CD4-positive, alpha-beta T cell treated with Interleukin-15 for 1 hour (primary cell): ENCODE measurements at regions not wholly inside any gene's neighbourhood (a gene's known extent, or its start where the extent isn't known, plus 50 kb on each side); places are given as distances from the start of the nearest gene placed in this dataset.

Experiments used
- DNase-seq: peaks from one replicate; pipeline ENCODE4 v3.0.0-alpha.2; 2020

DNA sequence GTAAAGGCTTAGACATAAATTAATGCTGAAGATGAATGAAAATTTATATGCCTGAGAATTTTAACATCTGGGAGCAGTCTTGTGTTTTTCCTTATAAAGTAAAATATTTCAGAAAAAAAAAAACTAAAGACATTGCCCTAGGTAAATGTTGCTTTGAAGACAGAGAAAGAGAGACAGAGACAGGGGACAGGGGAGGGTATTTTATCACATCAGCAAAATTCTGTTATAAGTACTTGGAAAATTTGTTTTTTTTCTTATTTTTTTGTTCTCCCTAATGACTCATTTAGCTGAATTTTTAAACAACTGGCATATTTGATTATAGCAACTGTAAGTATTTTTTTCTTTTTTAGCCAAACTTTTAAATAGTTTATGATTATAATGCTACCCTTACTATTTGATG, 1540.6 kb upstream of the GBE1 start:
- DNase-seq: no peak

- no peak for DNase-seq
These were observed 1556.2 kb upstream of the GBE1 start for GRCh38 chr3:83317605-83318004.

GRCh38 chr3:83320726-83321125, 1559.3 kb upstream of the GBE1 start:
- DNase-seq: no peak

- no peak for DNase-seq
These were observed 1560.0 kb upstream of the GBE1 start for GRCh38 chr3:83321457-83321856.

DNA sequence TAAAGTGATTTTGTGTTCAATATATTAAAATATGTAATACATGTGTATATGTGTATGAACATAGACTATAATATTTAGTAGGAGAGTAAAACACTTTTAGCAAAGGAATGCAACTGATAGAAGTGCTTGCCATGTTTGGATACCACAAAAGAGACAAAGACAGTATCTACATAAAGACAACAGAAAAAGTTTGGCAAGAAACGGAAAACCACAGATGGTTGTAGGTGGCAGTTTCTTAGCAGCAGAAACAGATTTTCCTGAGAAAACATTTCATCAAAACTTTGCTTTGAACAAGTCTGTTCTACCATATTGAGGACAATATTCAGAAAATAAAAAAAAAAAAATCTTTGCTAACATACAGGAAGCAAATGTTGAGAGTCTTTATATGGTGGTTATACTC, 1560.4 kb upstream of the GBE1 start:
- DNase-seq: no peak

DNA sequence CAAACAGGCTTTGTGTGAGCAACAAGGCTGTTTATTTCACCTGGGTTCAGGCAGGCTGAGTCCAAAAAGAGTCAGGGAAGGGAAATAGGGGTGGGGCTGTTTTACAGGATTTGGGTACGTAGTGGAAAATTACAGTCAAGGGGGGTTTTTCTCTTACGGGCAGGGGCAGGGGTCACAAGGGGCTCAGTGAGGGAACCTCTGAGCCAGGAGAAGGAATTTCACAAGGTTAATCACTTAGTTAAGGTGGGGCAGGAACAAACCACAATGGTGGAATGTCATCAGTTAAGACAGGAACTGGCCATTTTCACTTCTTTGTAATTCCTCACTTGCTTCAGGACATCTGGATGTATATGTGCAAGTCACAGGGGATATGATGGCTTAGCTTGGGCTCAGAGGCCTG, 1592.8 kb upstream of the GBE1 start:
- no peak for DNase-seq

GRCh38 chr3:83393276-83393675, 1565.5 kb upstream of the CADM2 start:
- no peak for DNase-seq

- DNase-seq: no peak
These were observed 1554.9 kb upstream of the CADM2 start for GRCh38 chr3:83403927-83404326.

DNA sequence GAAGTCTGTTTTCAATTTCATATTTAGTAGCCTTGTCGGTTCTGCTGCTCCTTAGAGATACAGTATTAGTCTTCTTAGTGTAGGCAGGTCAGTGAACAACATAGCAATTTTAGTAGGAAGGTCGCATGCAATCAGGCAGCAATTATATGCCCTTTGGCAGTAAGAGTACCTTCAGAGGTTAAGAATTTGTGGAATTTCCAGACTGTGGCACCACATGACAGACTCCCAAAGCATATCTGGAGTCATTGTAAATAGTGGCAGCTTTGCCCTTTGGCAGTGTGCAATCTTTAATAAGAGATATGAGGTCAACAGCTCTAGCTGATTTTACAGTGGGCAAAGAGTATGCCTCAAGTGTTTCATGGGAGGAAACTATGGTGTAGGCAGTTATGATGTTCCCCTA, 1532.5 kb upstream of the CADM2 start:
- DNase-seq: no peak

DNA sequence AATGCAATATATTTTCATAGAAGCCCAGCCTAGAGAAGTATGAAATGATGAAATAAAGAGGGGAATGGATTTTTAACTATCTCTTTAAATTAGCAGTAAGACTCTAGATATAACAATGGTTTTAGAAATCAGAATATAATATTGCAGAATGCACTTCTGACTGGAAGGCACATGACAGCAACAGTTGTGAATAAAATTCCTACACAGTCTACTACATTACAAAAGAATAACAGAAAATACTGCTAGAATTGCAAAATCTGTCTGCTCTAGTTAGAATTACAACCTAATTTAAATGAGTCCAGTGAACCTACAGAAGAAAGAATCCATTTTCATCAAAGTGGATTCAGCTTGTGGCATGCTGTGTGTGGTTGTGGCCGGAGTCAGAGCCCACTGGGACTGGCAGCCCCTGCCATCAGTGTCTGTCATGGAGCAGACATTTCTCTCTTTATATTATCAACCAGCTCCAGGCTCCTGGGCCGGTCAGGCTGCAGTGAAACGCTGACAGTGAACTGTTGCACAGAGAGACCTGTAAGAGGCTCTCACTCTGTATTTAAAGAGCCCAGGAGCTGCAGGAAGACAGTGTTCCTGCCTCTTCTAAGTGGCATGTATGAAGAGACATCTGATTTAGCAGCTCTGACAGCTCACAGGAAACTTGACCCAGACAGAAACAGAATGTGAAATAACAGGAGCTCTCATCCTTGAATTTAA, 1523.8 kb upstream of the CADM2 start:
- no peak for DNase-seq

- DNase-seq: no peak
These were observed 1520.6 kb upstream of the CADM2 start for GRCh38 chr3:83438188-83438587.

GRCh38 chr3:83453056-83453455, 1505.7 kb upstream of the CADM2 start:
- no peak for DNase-seq

DNA sequence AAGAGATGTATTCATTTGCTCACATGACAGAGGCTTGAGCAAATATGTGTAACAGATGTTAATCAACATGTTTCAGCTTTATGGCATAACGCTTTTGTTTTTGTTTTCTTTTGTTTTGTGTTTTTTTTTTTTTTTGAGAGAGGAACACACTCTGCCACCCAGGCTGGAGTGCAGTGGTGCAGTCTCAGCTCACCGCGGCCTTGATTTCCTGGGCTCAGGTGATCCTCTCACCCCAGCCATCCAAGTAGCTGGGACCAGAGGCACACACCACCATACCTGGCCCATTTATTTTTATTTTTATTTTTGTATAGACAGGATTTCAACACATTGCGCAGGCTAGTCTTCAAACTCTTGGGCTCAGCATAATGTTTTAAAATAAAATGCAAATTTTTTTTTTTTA, 1504.4 kb upstream of the CADM2 start:
- DNase-seq: no peak

- DNase-seq: no peak
These were observed 1501.2 kb upstream of the CADM2 start for GRCh38 chr3:83457551-83457950.

DNA sequence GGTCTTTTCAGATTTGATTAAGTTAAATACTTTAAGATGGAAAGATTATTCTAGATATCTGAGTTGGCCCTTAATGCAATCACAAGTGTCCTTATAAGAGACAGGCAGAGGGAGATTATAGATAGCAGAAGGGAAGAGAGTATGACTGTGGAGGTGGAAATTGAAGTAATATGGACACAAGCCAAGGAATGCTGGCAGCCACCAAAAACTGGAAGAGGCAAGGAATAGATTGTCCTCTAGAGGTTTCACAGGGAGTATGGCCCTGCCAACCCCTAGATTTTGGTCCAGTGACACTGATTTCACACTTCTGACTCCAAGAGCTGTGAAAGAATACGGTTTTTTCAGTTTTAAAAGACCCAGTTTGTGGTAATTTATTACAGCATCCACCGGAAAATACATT, 1498.7 kb upstream of the CADM2 start:
- no peak for DNase-seq

DNA sequence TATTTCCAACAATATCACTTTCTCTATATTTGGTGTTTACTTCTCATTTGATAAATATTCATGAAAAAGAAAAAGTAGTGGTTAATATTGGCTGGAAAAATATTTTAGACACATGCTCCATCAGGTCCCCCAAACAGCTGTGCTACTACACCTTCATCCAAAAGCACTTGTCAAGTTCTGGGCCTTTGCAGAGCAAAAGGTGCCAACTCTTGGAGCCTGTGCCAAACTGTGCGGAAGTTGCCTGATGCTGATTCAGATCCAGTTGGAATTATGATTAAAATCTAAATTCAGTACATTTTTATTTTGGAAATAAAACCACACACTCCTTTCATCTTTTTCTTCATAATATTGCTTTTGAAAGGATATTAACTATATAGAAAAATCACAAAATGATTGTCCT, 1497.4 kb upstream of the CADM2 start:
- no peak for DNase-seq

- DNase-seq: no peak
These were observed 1481.2 kb upstream of the CADM2 start for GRCh38 chr3:83477563-83477962.

DNA sequence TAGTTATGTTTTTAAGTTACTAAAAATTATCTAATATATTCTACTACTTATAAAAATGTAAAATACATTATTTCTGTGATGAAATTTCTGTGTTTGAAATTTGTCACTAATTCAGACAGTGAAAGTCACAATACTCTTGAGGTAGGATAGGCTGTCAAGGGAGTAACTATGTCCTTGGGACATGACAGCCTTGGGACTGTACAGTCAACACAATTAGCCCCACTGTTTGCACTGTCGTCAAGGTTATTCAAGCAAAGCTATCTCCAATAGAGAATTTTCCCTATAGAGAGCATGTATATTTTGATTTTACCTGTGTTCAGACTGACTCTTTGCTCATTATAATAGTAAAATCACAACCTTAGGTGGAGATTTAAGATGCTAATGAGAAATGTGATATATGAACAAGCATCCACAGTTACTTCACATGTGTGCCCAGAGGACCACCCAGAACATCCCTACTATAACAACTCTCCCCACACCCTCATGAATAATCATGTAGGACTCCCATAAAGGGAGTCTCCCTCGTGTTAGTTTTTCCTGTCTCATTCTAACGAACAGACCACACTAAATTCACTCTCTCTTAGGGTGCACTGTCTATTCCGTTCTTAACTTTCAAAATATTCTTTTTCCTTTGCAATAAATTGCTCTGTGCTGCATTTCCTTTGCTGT, 1476.3 kb upstream of the CADM2 start:
- DNase-seq: no peak

- no peak for DNase-seq
These were observed 1462.3 kb upstream of the CADM2 start for GRCh38 chr3:83496462-83496861.

DNA sequence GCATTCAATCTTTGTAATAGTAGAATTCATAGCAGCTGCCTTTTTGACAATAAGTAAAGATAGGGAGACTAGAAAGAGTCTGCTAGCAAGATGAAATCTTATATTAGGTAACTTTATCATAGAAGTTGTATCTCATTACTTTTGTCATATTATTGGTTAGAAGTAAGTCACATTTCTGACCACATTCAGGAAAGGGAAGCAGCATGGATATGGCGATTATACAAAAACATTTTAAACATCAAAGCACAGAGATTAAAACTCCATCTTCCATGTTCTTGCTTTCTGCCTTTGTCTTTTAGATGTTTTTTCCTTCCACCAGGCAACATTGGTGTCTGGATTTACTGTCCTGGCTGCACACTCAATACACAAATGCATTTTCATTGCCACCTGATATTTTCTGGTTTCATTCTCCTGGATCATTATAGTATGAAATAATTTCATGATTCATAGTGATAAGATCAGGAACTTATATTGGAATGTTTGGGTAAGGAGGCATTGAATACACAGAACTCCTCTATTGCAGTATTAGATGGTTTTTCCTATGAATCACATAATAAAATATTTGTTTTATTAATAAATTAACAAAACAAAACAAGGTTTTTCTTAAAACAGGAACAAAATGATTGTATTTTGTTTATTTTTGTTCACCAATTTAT, 1460.3 kb upstream of the CADM2 start:
- no peak for DNase-seq

- DNase-seq: no peak
These were observed 1458.4 kb upstream of the CADM2 start for GRCh38 chr3:83500422-83500821.

DNA sequence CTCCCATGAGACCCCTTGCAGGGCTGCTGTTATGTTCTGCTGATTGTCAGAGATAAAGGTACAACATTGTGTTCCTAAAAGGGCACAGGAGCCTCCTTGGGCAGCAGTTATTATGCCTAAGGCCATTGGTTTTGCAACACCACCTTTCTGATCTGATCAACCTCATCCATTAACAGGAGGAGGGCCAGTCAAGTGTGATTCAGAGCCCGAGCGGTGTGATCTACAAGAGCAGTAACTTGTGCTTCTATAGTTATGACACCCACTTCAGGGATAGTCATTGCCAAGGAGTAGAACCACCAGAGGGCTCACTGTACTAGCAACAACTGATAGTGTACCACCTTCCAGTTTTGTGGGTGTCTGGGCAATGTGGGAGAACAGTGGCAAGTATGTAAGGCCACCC, 1457.9 kb upstream of the CADM2 start:
- no peak for DNase-seq

GRCh38 chr3:83513051-83513450, 1445.7 kb upstream of the CADM2 start:
- no peak for DNase-seq

GRCh38 chr3:83513677-83514076, 1445.1 kb upstream of the CADM2 start:
- no peak for DNase-seq
